Tibial nerve (tissue), 4 donors: ENCODE measurements at regions not wholly inside any gene's neighbourhood (a gene's known extent, or its start where the extent isn't known, plus 50 kb on each side); places are given as distances from the start of the nearest gene placed in this dataset.
A peak's percentile ranks its signal among the peaks of the same experiment; 100 is the strongest.

ENCODE experiments used
- EP300 ChIP-seq, 2 donors: sonication (generic); formaldehyde crosslinking; IDR thresholded peaks; one replicate each; pipeline ENCODE4 v1.6.1; 2017; ENCODE audit warnings: antibody characterized with exemption in 2 of 2, mild to moderate bottlenecking in 1 of 2
- TF ChIP-seq, protein P1 (sequence below), 5 experiments: fragments of 200-600 bp in 3 of 5; fragments of 450-650 bp in 2 of 5; sonication (generic) in 3 of 5; IDR thresholded peaks; one replicate each; pipeline ENCODE4 v1.5.1; 2016 to 2019; ENCODE audit warnings: antibody characterized with exemption in 5 of 5, mild to moderate bottlenecking in 3 of 5, moderate library complexity in 2 of 5

DNA sequence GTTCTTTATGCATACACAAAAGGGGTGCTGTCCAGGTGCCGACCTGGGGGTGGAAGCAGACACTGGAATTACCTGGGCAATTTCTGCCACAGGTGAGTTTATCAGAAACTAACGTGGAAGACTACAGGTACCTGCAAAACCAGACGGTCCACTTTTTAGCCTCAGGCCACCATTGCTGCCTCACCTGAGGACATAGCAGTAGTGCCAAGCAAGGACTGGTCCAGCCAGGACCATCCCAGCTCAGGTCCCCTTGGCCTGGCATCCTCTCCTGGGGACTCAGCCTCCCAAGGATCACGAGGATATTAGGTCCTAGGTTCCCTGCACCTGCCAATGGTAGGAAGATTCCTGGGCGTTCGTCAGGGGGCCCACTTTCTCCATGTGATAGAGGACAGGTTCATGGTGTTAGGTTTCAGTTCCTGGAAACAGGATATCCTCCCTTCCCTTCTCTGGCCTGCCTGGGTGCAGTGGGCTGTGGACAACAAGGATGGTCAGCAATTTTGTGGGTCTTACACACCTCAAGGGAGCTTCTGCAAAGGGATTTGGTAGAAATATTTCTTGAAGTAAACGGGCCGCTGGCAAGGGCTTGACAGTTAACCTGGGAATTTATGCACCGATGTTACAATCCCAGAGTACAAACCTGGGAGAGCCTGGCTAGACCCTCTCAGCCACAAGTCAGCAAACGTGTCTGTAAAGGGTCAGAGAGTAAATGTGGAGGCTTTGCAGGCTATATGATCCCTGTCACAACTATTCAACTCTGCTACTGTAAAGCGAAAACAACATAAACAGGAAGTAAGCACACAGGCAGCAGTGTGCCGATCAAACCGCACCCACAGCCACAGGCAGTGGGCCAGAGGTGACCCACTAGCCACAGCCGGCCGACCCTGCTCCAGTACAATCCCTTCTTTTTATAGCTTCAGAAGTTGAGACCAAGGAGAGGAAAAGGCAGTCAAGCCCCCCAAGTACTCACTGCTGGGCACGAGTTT lies 71.4 kb upstream of the RAB4A start:
- peak in 1 of 2 donors; percentile 10 for TF ChIP-seq EP300 (IDR thresholded peaks at IDR 0.05)
- TF ChIP-seq, protein P1, sequence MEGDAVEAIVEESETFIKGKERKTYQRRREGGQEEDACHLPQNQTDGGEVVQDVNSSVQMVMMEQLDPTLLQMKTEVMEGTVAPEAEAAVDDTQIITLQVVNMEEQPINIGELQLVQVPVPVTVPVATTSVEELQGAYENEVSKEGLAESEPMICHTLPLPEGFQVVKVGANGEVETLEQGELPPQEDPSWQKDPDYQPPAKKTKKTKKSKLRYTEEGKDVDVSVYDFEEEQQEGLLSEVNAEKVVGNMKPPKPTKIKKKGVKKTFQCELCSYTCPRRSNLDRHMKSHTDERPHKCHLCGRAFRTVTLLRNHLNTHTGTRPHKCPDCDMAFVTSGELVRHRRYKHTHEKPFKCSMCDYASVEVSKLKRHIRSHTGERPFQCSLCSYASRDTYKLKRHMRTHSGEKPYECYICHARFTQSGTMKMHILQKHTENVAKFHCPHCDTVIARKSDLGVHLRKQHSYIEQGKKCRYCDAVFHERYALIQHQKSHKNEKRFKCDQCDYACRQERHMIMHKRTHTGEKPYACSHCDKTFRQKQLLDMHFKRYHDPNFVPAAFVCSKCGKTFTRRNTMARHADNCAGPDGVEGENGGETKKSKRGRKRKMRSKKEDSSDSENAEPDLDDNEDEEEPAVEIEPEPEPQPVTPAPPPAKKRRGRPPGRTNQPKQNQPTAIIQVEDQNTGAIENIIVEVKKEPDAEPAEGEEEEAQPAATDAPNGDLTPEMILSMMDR (IDR thresholded peaks at IDR 0.05) = no peak
